Vagina (tissue), 2 donors: ENCODE measurements at regions not wholly inside any gene's neighbourhood (a gene's known extent, or its start where the extent isn't known, plus 50 kb on each side); places are given as distances from the start of the nearest gene placed in this dataset.

Source experiments
- DNase-seq, 2 donors: peaks; one replicate each; pipeline ENCODE4 v3.0.0-alpha.2; 2017; ENCODE audit errors: extremely low spot score in 2 of 2
- H3K27ac ChIP-seq: fragments of 200-600 bp; sonication (generic); one replicate; pipeline ENCODE4 v1.5.1; 2019
- H3K27me3 ChIP-seq: fragments of 200-600 bp; sonication (generic); one replicate; pipeline ENCODE4 v1.5.1; 2019
- H3K36me3 ChIP-seq, 2 donors: fragments of 200-600 bp; sonication (generic); one replicate each; pipeline ENCODE4 v1.5.1; 2017 to 2019
- H3K4me1 ChIP-seq: fragments of 200-600 bp; sonication (generic); one replicate; pipeline ENCODE4 v1.5.1; 2019
- H3K4me3 ChIP-seq, 2 donors: fragments of 200-600 bp; sonication (generic); 1 replicate in 1 of 2; 2 replicates in 1 of 2; pipeline ENCODE4 v1.5.1; 2016 to 2019
- H3K9me3 ChIP-seq: fragments of 200-600 bp; sonication (generic); one replicate; pipeline ENCODE4 v1.5.1; 2019
- POLR2A ChIP-seq, 2 donors: fragments of 450-650 bp; IDR thresholded peaks; one replicate each; pipeline ENCODE4 v1.6.1; 2017; ENCODE audit warnings: antibody characterized with exemption in 2 of 2, mild to moderate bottlenecking in 2 of 2, moderate library complexity in 2 of 2
- POLR2AphosphoS5 ChIP-seq, 2 donors: sonication (generic); formaldehyde crosslinking; IDR thresholded peaks; one replicate each; pipeline ENCODE4 v1.9.0; 2017; ENCODE audit warnings: antibody characterized with exemption in 2 of 2, mild to moderate bottlenecking in 2 of 2, low read depth in 1 of 2; ENCODE audit not compliant: insufficient read depth in 1 of 2
- intact Hi-C: fragments of 100-400 bp; cut with DNase I; formaldehyde crosslinking; loops from one replicate; pipeline ENCODE4 v1.15.1; 2023
- TF ChIP-seq, protein P1 (sequence below), 3 experiments: fragments of 450-650 bp in 2 of 3; fragments of 200-600 bp in 1 of 3; sonication (generic) in 1 of 3; IDR thresholded peaks; one replicate each; pipeline ENCODE4 v1.5.1; 2017 to 2019; ENCODE audit warnings: antibody characterized with exemption in 3 of 3, mild to moderate bottlenecking in 2 of 3, moderate library complexity in 2 of 3

- Histone ChIP-seq H3K9me3 (no peaks in the 10 kb centered on the region), H3K4me3 (no peak overlapping the region), H3K27me3 (no peaks in the 10 kb centered on the region), H3K4me1 (no peaks in the 10 kb centered on the region), H3K36me3 (no peaks in the 10 kb centered on the region), H3K27ac (no peak overlapping the region)
- intact Hi-C loops, result no loop called here
- DNase-seq, result no peak
- TF ChIP-seq POLR2AphosphoS5 (IDR thresholded peaks at IDR 0.05; ENCODE audit: insufficient read depth in 1 of 2, low read depth in 1 of 2), result no peak
- TF ChIP-seq, protein P1, sequence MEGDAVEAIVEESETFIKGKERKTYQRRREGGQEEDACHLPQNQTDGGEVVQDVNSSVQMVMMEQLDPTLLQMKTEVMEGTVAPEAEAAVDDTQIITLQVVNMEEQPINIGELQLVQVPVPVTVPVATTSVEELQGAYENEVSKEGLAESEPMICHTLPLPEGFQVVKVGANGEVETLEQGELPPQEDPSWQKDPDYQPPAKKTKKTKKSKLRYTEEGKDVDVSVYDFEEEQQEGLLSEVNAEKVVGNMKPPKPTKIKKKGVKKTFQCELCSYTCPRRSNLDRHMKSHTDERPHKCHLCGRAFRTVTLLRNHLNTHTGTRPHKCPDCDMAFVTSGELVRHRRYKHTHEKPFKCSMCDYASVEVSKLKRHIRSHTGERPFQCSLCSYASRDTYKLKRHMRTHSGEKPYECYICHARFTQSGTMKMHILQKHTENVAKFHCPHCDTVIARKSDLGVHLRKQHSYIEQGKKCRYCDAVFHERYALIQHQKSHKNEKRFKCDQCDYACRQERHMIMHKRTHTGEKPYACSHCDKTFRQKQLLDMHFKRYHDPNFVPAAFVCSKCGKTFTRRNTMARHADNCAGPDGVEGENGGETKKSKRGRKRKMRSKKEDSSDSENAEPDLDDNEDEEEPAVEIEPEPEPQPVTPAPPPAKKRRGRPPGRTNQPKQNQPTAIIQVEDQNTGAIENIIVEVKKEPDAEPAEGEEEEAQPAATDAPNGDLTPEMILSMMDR (IDR thresholded peaks at IDR 0.05), result no peak
- no peak for TF ChIP-seq POLR2A (IDR thresholded peaks at IDR 0.05)
These were observed 914.1 kb downstream of the TRHDE start for GRCh38 chr12:73186272-73186671.

GRCh38 chr12:73187765-73188164 lies 915.6 kb downstream of the TRHDE start:
- Histone ChIP-seq H3K36me3 (no peaks in the 10 kb centered on the region), H3K9me3 (no peaks in the 10 kb centered on the region), H3K27me3 (no peaks in the 10 kb centered on the region), H3K27ac (no peak overlapping the region), H3K4me3 (no peak overlapping the region), H3K4me1 (no peaks in the 10 kb centered on the region)
- no peak for DNase-seq
- intact Hi-C loops, result no loop called here
- TF ChIP-seq, protein P1 (IDR thresholded peaks at IDR 0.05), result no peak
- TF ChIP-seq POLR2AphosphoS5 (IDR thresholded peaks at IDR 0.05; ENCODE audit: insufficient read depth in 1 of 2, low read depth in 1 of 2) (no peak), POLR2A (IDR thresholded peaks at IDR 0.05) (no peak)

GRCh38 chr12:73210548-73211204 lies 938.5 kb downstream of the TRHDE start:
- no peak for DNase-seq
- H3K36me3 ChIP-seq, result no peaks in the 10 kb centered on the region
- TF ChIP-seq POLR2A (IDR thresholded peaks at IDR 0.05), result no peak
- no peak for TF ChIP-seq POLR2AphosphoS5 (IDR thresholded peaks at IDR 0.05; ENCODE audit: insufficient read depth in 1 of 2, low read depth in 1 of 2)
- TF ChIP-seq, protein P1 (IDR thresholded peaks at IDR 0.05), result no peak
- H3K4me3 ChIP-seq, result no peak overlapping the region
- H3K27me3 ChIP-seq, result no peaks in the 10 kb centered on the region
- no peaks in the 10 kb centered on the region for H3K4me1 ChIP-seq
- intact Hi-C loops, result no loop called here
- no peaks in the 10 kb centered on the region for H3K9me3 ChIP-seq
- no peak overlapping the region for H3K27ac ChIP-seq

DNA sequence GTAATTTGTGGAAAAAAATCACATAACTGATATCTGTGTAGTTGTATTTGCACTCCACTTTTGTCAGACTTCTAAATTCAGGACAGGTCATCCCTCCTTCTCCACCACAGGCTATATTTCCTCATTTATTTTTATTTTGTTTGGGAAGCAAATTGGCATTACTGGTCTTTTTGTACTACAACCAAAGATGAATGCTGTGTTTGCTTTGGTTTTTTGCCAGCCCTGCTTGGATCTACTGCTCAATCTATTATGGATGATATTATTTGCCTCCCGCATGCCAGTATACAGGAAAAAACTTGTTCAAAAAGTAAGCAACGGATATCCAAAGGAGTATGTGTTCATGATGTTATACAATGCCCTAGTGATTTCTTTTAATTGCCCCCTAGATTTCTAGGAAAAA lies 948.8 kb downstream of the TRHDE start:
- H3K9me3 ChIP-seq, result no peaks in the 10 kb centered on the region
- H3K4me3 ChIP-seq, result no peak overlapping the region
- no peak for DNase-seq
- no peak overlapping the region for H3K27ac ChIP-seq
- no peaks in the 10 kb centered on the region for H3K27me3 ChIP-seq
- no peaks in the 10 kb centered on the region for H3K36me3 ChIP-seq
- intact Hi-C loops, result no loop called here
- H3K4me1 ChIP-seq, result no peaks in the 10 kb centered on the region
- TF ChIP-seq POLR2A (IDR thresholded peaks at IDR 0.05) (no peak), POLR2AphosphoS5 (IDR thresholded peaks at IDR 0.05; ENCODE audit: insufficient read depth in 1 of 2, low read depth in 1 of 2) (no peak)
- TF ChIP-seq, protein P1 (IDR thresholded peaks at IDR 0.05), result no peak

GRCh38 chr12:73221398-73221797 lies 949.2 kb downstream of the TRHDE start:
- intact Hi-C loops, result no loop called here
- no peaks in the 10 kb centered on the region for H3K27me3 ChIP-seq
- no peaks in the 10 kb centered on the region for H3K36me3 ChIP-seq
- no peak for TF ChIP-seq POLR2A (IDR thresholded peaks at IDR 0.05)
- no peak for TF ChIP-seq POLR2AphosphoS5 (IDR thresholded peaks at IDR 0.05; ENCODE audit: insufficient read depth in 1 of 2, low read depth in 1 of 2)
- TF ChIP-seq, protein P1 (IDR thresholded peaks at IDR 0.05), result no peak
- no peak overlapping the region for H3K4me3 ChIP-seq
- no peak for DNase-seq
- no peaks in the 10 kb centered on the region for H3K9me3 ChIP-seq
- no peaks in the 10 kb centered on the region for H3K4me1 ChIP-seq
- no peak overlapping the region for H3K27ac ChIP-seq
